Thyroid gland (tissue), 4 donors: ENCODE measurements at regions not wholly inside any gene's neighbourhood (a gene's known extent, or its start where the extent isn't known, plus 50 kb on each side); places are given as distances from the start of the nearest gene placed in this dataset.
"Not testable (repeated sequence)": the region's sequence is repeated elsewhere in the genome, so short reads cannot be mapped to it uniquely, and the experiment has no call there.

ENCODE experiments used
- POLR2A ChIP-seq, 2 donors: fragments of 450-650 bp; IDR thresholded peaks; one replicate each; pipeline ENCODE4 v1.6.1; 2017; ENCODE audit warnings: antibody characterized with exemption in 2 of 2, mild to moderate bottlenecking in 2 of 2, moderate library complexity in 1 of 2
- TF ChIP-seq, protein P1 (sequence below), 6 experiments: fragments of 200-600 bp in 3 of 6; fragments of 450-650 bp in 3 of 6; sonication (generic) in 3 of 6; IDR thresholded peaks; one replicate each; pipeline ENCODE4 v1.5.1; 2016 to 2019; ENCODE audit warnings: antibody characterized with exemption in 6 of 6, mild to moderate bottlenecking in 2 of 6, inconsistent platforms in 1 of 6, moderate library complexity in 1 of 6

DNA sequence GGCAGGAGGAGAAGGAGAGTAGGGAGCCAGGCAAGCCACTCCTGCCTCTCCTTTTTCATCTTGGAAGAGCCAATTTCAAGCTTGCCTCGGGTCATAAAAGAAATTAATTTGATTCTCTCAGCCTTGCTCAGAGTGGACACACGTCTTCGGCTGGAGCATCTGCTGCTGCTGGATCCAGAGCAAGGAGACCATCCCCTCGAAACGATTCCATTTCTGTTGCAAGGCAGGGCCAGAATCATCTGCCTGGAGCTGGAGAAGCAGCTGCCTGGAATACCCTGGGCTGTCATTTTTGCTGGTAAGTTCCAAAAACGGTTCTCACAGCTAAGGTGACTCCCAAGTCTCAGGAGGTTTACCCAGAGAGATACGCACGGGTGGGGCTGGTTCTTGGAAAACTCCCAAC, 103.3 kb downstream of the NPIPA5 start:
- TF ChIP-seq, protein P1, sequence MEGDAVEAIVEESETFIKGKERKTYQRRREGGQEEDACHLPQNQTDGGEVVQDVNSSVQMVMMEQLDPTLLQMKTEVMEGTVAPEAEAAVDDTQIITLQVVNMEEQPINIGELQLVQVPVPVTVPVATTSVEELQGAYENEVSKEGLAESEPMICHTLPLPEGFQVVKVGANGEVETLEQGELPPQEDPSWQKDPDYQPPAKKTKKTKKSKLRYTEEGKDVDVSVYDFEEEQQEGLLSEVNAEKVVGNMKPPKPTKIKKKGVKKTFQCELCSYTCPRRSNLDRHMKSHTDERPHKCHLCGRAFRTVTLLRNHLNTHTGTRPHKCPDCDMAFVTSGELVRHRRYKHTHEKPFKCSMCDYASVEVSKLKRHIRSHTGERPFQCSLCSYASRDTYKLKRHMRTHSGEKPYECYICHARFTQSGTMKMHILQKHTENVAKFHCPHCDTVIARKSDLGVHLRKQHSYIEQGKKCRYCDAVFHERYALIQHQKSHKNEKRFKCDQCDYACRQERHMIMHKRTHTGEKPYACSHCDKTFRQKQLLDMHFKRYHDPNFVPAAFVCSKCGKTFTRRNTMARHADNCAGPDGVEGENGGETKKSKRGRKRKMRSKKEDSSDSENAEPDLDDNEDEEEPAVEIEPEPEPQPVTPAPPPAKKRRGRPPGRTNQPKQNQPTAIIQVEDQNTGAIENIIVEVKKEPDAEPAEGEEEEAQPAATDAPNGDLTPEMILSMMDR (IDR thresholded peaks at IDR 0.05), result not testable (repeated sequence)
- TF ChIP-seq POLR2A (IDR thresholded peaks at IDR 0.05), result not testable (repeated sequence)
